Loucy (cell line): ENCODE measurements at regions not wholly inside any gene's neighbourhood (a gene's known extent, or its start where the extent isn't known, plus 50 kb on each side); places are given as distances from the start of the nearest gene placed in this dataset.

Source experiments
- H2AFZ ChIP-seq: fragments of 200-600 bp; sonication (generic); 2 replicates; pipeline ENCODE4 v1.6.0; 2016; ENCODE audit warnings: antibody characterized with exemption, mild to moderate bottlenecking, low read length, moderate library complexity
- H3F3A ChIP-seq: fragments of 200-600 bp; 2 replicates; pipeline ENCODE4 v1.6.0; 2016; ENCODE audit warnings: antibody characterized with exemption, low read depth, mild to moderate bottlenecking
- H3K27me3 ChIP-seq: fragments of 200-600 bp; sonication (generic); 2 replicates; pipeline ENCODE4 v1.6.1; 2014; ENCODE audit warnings: low read length, mild to moderate bottlenecking; ENCODE audit not compliant: insufficient read depth, poor library complexity, severe bottlenecking
- H3K36me3 ChIP-seq: fragments of 200-600 bp; sonication (generic); 2 replicates; pipeline ENCODE4 v1.6.1; 2016; ENCODE audit warnings: low read length; ENCODE audit not compliant: insufficient read depth
- H3K4me1 ChIP-seq: fragments of 200-600 bp; sonication (generic); 2 replicates; pipeline ENCODE4 v1.5.1; 2014; ENCODE audit warnings: low read length, mild to moderate bottlenecking; ENCODE audit not compliant: insufficient read depth, poor library complexity, severe bottlenecking
- H3K4me2 ChIP-seq: fragments of 200-600 bp; sonication (generic); 2 replicates; pipeline ENCODE4 v1.6.0; 2014; ENCODE audit warnings: antibody characterized with exemption, low read length, low read depth, mild to moderate bottlenecking; ENCODE audit not compliant: poor library complexity, severe bottlenecking
- H3K4me3 ChIP-seq: fragments of 200-600 bp; sonication (generic); 2 replicates; pipeline ENCODE4 v1.5.1; 2014; ENCODE audit warnings: low read length, mild to moderate bottlenecking, mixed read lengths; ENCODE audit not compliant: poor library complexity, severe bottlenecking
- H3K79me2 ChIP-seq: fragments of 200-600 bp; sonication (generic); 2 replicates; pipeline ENCODE4 v1.6.1; 2014; ENCODE audit warnings: low read length; ENCODE audit not compliant: insufficient read depth
- H3K9ac ChIP-seq: fragments of 200-600 bp; sonication (generic); 2 replicates; pipeline ENCODE4 v1.6.0; 2014; ENCODE audit warnings: mild to moderate bottlenecking, low read depth, low read length, moderate library complexity; ENCODE audit not compliant: poor library complexity, severe bottlenecking
- H3K9me2 ChIP-seq: fragments of 200-600 bp; sonication (generic); replicated peaks from 2 replicates; pipeline ENCODE4 v1.6.1; 2016; ENCODE audit warnings: low read depth, low read length, mixed read lengths
- H3K9me3 ChIP-seq: fragments of 200-600 bp; sonication (generic); 2 replicates; pipeline ENCODE4 v1.6.1; 2014; ENCODE audit warnings: mild to moderate bottlenecking, antibody characterized with exemption, low read length, low read depth; ENCODE audit not compliant: insufficient read depth
- H4K20me1 ChIP-seq: fragments of 200-600 bp; sonication (generic); 2 replicates; pipeline ENCODE4 v1.6.0; 2014; ENCODE audit warnings: antibody characterized with exemption, low read length, mild to moderate bottlenecking; ENCODE audit not compliant: insufficient read depth, poor library complexity, severe bottlenecking
- EZH2phosphoT487 ChIP-seq: fragments of 200-600 bp; IDR thresholded peaks from 2 replicates; pipeline ENCODE4 v1.6.1; 2018; ENCODE audit warnings: antibody characterized with exemption, mild to moderate bottlenecking, moderate library complexity, borderline replicate concordance
- TF ChIP-seq, protein P1 (sequence below): fragments of 200-600 bp; sonication (generic); conservative IDR thresholded peaks from 2 replicates; pipeline ENCODE4 v1.5.1; 2014; ENCODE audit warnings: mild to moderate bottlenecking, antibody characterized with exemption, low read length

DNA sequence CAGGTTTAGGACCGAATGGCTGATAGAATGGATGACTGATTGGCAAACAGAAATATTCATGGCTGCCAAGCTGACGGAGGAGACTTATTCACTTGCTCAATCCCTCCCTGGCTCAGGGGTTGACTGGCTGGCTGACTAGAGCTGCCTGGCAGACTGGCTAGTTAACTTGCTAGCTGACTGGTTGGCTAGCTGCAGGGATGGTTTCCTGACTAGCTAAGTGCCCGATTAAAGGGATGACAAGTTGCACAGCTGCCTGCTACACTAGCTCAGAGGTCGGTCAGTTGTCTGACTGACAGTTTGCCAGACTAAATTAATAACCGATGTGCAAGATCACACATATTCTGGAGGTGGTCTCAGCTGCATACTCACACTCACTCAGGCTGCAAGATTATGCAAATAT, 1208.4 kb upstream of the CDH8 start:
- H3K79me2 ChIP-seq, result no peaks in the 10 kb centered on the region
- H3K36me3 ChIP-seq, result no peaks in the 10 kb centered on the region
- no peaks in the 10 kb centered on the region for H3F3A ChIP-seq
- H3K27me3 ChIP-seq, result no peaks in the 10 kb centered on the region
- H3K4me1 ChIP-seq, result no peaks in the 10 kb centered on the region
- no peak overlapping the region for H3K9ac ChIP-seq
- no peaks in the 10 kb centered on the region for H3K9me2 ChIP-seq
- H4K20me1 ChIP-seq, result no peaks in the 10 kb centered on the region
- TF ChIP-seq EZH2phosphoT487, result no peak
- no peak overlapping the region for H3K4me3 ChIP-seq
- no peak overlapping the region for H3K4me2 ChIP-seq
- no peak overlapping the region for H2AFZ ChIP-seq
- no peaks in the 10 kb centered on the region for H3K9me3 ChIP-seq

- Histone ChIP-seq H3K27me3 (no peaks in the 10 kb centered on the region), H2AFZ (no peak overlapping the region), H3K9me3 (no peaks in the 10 kb centered on the region), H3K9ac (no peak overlapping the region), H3K4me3 (no peak overlapping the region), H3K36me3 (no peaks in the 10 kb centered on the region), H3F3A (no peaks in the 10 kb centered on the region), H3K4me1 (no peaks in the 10 kb centered on the region), H4K20me1 (no peaks in the 10 kb centered on the region), H3K4me2 (no peak overlapping the region), H3K9me2 (no peaks in the 10 kb centered on the region), H3K79me2 (no peaks in the 10 kb centered on the region)
- TF ChIP-seq, protein P1, sequence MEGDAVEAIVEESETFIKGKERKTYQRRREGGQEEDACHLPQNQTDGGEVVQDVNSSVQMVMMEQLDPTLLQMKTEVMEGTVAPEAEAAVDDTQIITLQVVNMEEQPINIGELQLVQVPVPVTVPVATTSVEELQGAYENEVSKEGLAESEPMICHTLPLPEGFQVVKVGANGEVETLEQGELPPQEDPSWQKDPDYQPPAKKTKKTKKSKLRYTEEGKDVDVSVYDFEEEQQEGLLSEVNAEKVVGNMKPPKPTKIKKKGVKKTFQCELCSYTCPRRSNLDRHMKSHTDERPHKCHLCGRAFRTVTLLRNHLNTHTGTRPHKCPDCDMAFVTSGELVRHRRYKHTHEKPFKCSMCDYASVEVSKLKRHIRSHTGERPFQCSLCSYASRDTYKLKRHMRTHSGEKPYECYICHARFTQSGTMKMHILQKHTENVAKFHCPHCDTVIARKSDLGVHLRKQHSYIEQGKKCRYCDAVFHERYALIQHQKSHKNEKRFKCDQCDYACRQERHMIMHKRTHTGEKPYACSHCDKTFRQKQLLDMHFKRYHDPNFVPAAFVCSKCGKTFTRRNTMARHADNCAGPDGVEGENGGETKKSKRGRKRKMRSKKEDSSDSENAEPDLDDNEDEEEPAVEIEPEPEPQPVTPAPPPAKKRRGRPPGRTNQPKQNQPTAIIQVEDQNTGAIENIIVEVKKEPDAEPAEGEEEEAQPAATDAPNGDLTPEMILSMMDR, result no peak
- no peak for TF ChIP-seq EZH2phosphoT487
These were observed 1205.3 kb upstream of the CDH8 start for GRCh38 chr16:63241497-63242028.

GRCh38 chr16:63239065-63239570, 1202.9 kb upstream of the CDH8 start:
- Histone ChIP-seq H3K9me2 (no peaks in the 10 kb centered on the region), H3K9ac (no peak overlapping the region), H3K4me2 (no peak overlapping the region), H3K36me3 (no peaks in the 10 kb centered on the region), H4K20me1 (no peaks in the 10 kb centered on the region), H3K4me3 (no peak overlapping the region), H3K27me3 (no peaks in the 10 kb centered on the region), H3K9me3 (no peaks in the 10 kb centered on the region), H3F3A (no peaks in the 10 kb centered on the region), H3K4me1 (no peaks in the 10 kb centered on the region), H3K79me2 (no peaks in the 10 kb centered on the region), H2AFZ (no peak overlapping the region)
- TF ChIP-seq, protein P1, result no peak
- no peak for TF ChIP-seq EZH2phosphoT487
